ENCODE measurements at regions not wholly inside any gene's neighbourhood (a gene's known extent, or its start where the extent isn't known, plus 50 kb on each side); places are given as distances from the start of the nearest gene placed in this dataset.

DNA sequence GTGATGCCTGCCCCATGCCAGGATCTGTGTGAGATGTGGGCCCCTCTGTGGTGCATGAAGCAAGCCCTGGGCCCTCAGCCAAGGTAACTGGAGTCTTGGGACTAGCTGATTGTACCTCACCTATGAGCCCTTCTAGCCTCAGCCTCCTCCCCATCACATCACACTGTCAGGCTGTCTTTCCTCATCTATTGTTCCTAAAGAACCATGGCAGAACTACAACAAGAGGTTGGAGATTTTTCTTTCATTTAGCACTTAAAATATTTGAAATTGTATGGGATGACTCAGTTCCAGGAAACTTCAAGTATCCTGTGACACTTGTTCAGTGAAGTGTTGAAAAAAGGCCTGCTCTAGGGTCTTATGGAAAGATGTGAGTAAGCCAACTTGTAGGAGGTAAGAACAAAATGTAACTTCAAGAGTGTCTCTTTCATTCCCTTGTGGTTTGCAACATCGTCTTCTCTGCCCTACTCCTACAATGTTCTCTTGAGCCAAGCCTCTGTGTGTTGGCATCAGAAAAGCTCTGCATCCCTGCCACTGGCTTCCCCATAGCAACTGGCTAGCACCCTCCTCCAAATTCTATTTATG, 58.7 kb upstream of the TIPARP start:
- DNase-seq: no peak
- Mint-ChIP-seq H3K4me3 (ENCODE audit: unreplicated experiment) (no peak overlapping the region), H3K36me3 (ENCODE audit: unreplicated experiment) (no peaks in the 10 kb centered on the region)

DNA sequence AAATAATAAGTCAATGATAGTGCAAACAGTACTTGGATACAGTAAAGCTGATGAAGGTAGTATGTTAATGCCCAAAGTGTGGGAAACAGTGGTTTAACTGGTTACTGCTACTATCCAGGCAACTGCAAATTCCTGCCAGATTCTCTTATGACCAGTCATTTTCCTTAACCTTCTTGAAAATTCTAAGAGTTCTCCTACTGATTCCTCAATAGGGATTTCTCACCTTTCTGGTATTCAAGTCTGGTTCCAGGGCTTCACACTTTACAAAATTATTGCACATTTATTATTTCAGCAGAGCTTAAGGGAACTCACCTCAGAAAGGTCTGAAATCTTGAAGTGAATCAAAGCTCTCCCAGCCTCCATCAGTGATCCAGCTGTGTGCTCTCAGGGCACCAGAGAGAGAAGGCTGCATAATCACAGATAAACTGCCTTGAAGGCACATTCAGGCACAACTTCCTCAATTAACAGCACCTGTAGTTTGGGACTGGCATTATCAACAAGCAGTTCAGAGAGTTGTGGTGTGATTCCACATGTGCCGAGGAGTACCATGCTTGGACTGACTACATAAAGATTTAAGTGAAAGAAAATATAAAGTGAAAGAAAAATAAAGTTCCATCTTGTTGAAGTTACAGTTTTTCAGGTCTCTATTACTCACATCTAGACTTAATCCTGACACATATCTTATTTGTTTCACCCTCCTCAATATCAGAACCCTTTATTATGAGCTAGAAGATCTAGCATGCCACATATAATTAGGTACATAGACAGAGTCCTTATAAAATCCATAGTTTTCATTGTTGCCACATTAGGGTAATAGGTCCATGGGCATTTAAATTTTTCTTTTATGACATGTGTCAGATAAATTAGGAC, 59.5 kb upstream of the TIPARP start:
- Mint-ChIP-seq H3K9me3 (ENCODE audit: unreplicated experiment) (no peaks in the 10 kb centered on the region), H3K36me3 (ENCODE audit: unreplicated experiment) (no peaks in the 10 kb centered on the region), H3K4me3 (ENCODE audit: unreplicated experiment) (no peak overlapping the region), H3K27ac (ENCODE audit: unreplicated experiment) (no peak overlapping the region), H3K27me3 (ENCODE audit: unreplicated experiment) (no peaks in the 10 kb centered on the region), H3K4me1 (ENCODE audit: low read depth, unreplicated experiment) (no peaks in the 10 kb centered on the region)
- TF ChIP-seq, protein P1, sequence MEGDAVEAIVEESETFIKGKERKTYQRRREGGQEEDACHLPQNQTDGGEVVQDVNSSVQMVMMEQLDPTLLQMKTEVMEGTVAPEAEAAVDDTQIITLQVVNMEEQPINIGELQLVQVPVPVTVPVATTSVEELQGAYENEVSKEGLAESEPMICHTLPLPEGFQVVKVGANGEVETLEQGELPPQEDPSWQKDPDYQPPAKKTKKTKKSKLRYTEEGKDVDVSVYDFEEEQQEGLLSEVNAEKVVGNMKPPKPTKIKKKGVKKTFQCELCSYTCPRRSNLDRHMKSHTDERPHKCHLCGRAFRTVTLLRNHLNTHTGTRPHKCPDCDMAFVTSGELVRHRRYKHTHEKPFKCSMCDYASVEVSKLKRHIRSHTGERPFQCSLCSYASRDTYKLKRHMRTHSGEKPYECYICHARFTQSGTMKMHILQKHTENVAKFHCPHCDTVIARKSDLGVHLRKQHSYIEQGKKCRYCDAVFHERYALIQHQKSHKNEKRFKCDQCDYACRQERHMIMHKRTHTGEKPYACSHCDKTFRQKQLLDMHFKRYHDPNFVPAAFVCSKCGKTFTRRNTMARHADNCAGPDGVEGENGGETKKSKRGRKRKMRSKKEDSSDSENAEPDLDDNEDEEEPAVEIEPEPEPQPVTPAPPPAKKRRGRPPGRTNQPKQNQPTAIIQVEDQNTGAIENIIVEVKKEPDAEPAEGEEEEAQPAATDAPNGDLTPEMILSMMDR (IDR thresholded peaks at IDR 0.05; ENCODE audit: partially characterized antibody, unreplicated experiment): no peak
- no peak for DNase-seq

More for the DNA sequence above, 58.7 kb upstream of the TIPARP start:
- H3K27me3 Mint-ChIP-seq (ENCODE audit: unreplicated experiment): no peaks in the 10 kb centered on the region
- H3K4me1 Mint-ChIP-seq (ENCODE audit: low read depth, unreplicated experiment): no peaks in the 10 kb centered on the region
- no peaks in the 10 kb centered on the region for H3K9me3 Mint-ChIP-seq (ENCODE audit: unreplicated experiment)
- TF ChIP-seq, protein P1 (IDR thresholded peaks at IDR 0.05; ENCODE audit: partially characterized antibody, unreplicated experiment): no peak
- no peak overlapping the region for H3K27ac Mint-ChIP-seq (ENCODE audit: unreplicated experiment)

DNA sequence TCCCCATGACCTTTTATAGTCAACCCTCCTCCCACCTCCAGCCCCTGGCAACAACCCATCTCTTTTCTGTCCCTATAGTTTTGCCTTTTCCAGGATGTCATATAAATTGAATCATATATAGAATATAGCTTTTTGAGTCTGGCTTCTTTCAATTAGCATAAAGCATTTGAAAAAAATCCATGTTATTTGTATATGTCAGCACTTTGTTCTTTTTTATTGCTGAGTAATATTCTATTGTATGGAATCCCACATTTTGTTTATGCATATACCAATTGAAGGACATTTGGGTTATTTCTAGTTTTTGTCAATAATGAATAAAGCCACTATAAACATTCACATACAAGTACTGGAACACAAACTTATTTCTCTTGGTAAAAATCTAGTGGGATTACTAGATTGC, 58.0 kb upstream of the SSR3 start:
- TF ChIP-seq, protein P1 (IDR thresholded peaks at IDR 0.05; ENCODE audit: partially characterized antibody, unreplicated experiment): no peak
- no peaks in the 10 kb centered on the region for H3K4me1 Mint-ChIP-seq (ENCODE audit: low read depth, unreplicated experiment)
- no peaks in the 10 kb centered on the region for H3K36me3 Mint-ChIP-seq (ENCODE audit: unreplicated experiment)
- H3K27me3 Mint-ChIP-seq (ENCODE audit: unreplicated experiment): no peaks in the 10 kb centered on the region
- H3K9me3 Mint-ChIP-seq (ENCODE audit: unreplicated experiment): no peaks in the 10 kb centered on the region
- DNase-seq: no peak
- H3K4me3 Mint-ChIP-seq (ENCODE audit: unreplicated experiment): no peak overlapping the region
- no peak overlapping the region for H3K27ac Mint-ChIP-seq (ENCODE audit: unreplicated experiment)

DNA sequence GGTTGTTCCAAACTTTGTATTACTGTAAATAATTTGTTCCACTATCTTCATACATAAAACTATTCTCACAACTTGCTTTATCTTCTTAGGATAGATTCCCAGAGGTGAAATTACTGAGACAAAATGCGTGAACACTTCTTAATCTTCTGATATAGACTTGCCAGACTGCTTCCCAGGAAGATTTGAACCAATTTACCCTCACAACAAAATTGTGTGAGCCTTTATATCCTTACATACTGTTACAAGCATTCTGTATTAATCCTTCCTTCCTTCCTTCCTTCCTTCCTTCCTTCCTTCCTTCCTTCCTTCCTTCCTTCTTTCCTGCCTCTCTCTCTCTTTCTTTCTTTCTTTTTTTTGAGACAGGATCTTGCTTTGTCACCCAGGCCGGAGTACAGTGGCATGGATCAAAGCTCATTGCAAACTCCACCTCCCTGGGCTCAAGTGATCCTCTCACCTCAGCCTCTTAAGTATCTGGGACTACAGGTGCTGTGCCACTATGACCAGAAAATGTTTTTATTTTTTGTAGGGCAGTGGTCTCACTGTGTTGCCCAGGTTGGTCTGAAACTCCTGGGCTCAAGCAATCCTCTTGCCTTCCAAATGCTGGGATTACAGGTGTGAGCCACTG, 57.1 kb upstream of the SSR3 start:
- Mint-ChIP-seq H3K9me3 (ENCODE audit: unreplicated experiment) (no peaks in the 10 kb centered on the region), H3K27me3 (ENCODE audit: unreplicated experiment) (no peaks in the 10 kb centered on the region), H3K36me3 (ENCODE audit: unreplicated experiment) (no peaks in the 10 kb centered on the region), H3K4me1 (ENCODE audit: low read depth, unreplicated experiment) (no peaks in the 10 kb centered on the region), H3K4me3 (ENCODE audit: unreplicated experiment) (no peak overlapping the region), H3K27ac (ENCODE audit: unreplicated experiment) (no peak overlapping the region)
- TF ChIP-seq, protein P1 (IDR thresholded peaks at IDR 0.05; ENCODE audit: partially characterized antibody, unreplicated experiment): no peak
- DNase-seq: no peak

DNA sequence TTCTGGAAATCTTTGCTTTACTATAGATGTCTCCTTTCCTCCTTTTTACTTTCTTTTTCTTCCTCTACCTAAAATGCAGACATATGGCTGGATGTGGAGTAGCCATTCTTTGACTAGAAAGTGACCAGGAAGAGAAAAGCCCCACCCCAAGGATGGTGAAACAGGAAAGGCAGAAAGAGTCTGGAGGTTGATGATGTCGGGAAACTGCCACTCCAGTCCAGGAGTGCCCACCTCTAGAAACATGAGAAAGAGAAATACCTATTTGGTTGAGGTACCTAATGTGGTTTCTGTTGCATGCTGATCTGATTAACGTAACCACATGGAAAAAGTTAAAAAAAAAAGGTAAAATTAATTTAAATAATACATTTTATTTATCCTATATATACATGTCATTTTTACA, 55.2 kb upstream of the SSR3 start:
- TF ChIP-seq, protein P1 (IDR thresholded peaks at IDR 0.05; ENCODE audit: partially characterized antibody, unreplicated experiment): no peak
- Mint-ChIP-seq H3K9me3 (ENCODE audit: unreplicated experiment) (no peaks in the 10 kb centered on the region), H3K4me3 (ENCODE audit: unreplicated experiment) (no peak overlapping the region), H3K4me1 (ENCODE audit: low read depth, unreplicated experiment) (no peaks in the 10 kb centered on the region), H3K27ac (ENCODE audit: unreplicated experiment) (no peak overlapping the region), H3K36me3 (ENCODE audit: unreplicated experiment) (no peaks in the 10 kb centered on the region), H3K27me3 (ENCODE audit: unreplicated experiment) (no peaks in the 10 kb centered on the region)
- DNase-seq: no peak

Measured in glutamatergic neuron (in vitro differentiated cells).